Gastroesophageal sphincter (tissue), 4 donors: ENCODE measurements at regions not wholly inside any gene's neighbourhood (a gene's known extent, or its start where the extent isn't known, plus 50 kb on each side); places are given as distances from the start of the nearest gene placed in this dataset.
"Not testable (repeated sequence)": the region's sequence is repeated elsewhere in the genome, so short reads cannot be mapped to it uniquely, and the experiment has no call there.

Source experiments
- ATAC-seq: fragments of 150-250 bp; one replicate; pipeline ENCODE4 v1.9.1; 2016; ENCODE audit warnings: mild to moderate bottlenecking, moderate library complexity
- H3K27ac ChIP-seq, 4 donors: fragments of 200-600 bp; sonication (generic) in 3 of 4; 1 replicate in 3 of 4; 2 replicates in 1 of 4; pipeline ENCODE4 v1.5.1; 2016 to 2019
- H3K27me3 ChIP-seq: fragments of 200-600 bp; sonication (generic); one replicate; pipeline ENCODE4 v1.5.1; 2019
- H3K36me3 ChIP-seq, 2 donors: fragments of 200-600 bp; sonication (generic); one replicate each; pipeline ENCODE4 v1.5.1; 2019; ENCODE audit warnings: control low read depth in 1 of 2
- H3K4me1 ChIP-seq, 3 donors: fragments of 200-600 bp; sonication (generic); 1 replicate in 2 of 3; 2 replicates in 1 of 3; pipeline ENCODE4 v1.5.1; 2016 to 2019; ENCODE audit warnings: control low read depth in 2 of 3
- H3K4me3 ChIP-seq, 2 donors: fragments of 200-600 bp; sonication (generic); one replicate each; pipeline ENCODE4 v1.5.1; 2019; ENCODE audit warnings: mild to moderate bottlenecking in 1 of 2, moderate library complexity in 1 of 2
- H3K9me3 ChIP-seq, 3 donors: fragments of 200-600 bp; sonication (generic); one replicate each; pipeline ENCODE4 v1.5.1; 2017 to 2019; ENCODE audit warnings: control low read depth in 2 of 3
- EP300 ChIP-seq: sonication (generic); formaldehyde crosslinking; IDR thresholded peaks from one replicate; pipeline ENCODE4 v1.6.1; 2017; ENCODE audit warnings: antibody characterized with exemption, mild to moderate bottlenecking
- POLR2A ChIP-seq, 2 donors: fragments of 450-650 bp; IDR thresholded peaks; one replicate each; pipeline ENCODE4 v1.6.1; 2017; ENCODE audit warnings: antibody characterized with exemption in 2 of 2, mild to moderate bottlenecking in 2 of 2, moderate library complexity in 1 of 2
- POLR2AphosphoS5 ChIP-seq: sonication (generic); formaldehyde crosslinking; IDR thresholded peaks from one replicate; pipeline ENCODE4 v1.6.1; 2017; ENCODE audit warnings: antibody characterized with exemption
- WGBS, 2 donors: methylation state at CpG; one replicate each; pipeline ENCODE4 v1.1.5; 2018; ENCODE audit warnings: low coverage in 1 of 2; 5-methylcytosine and 5-hydroxymethylcytosine counted together
- TF ChIP-seq, protein P1 (sequence below), 4 experiments: fragments of 200-600 bp in 2 of 4; fragments of 450-650 bp in 2 of 4; sonication (generic) in 1 of 4; IDR thresholded peaks; one replicate each; pipeline ENCODE4 v1.5.1; 2017 to 2019; ENCODE audit warnings: antibody characterized with exemption in 4 of 4, mild to moderate bottlenecking in 2 of 4, moderate library complexity in 2 of 4

DNA sequence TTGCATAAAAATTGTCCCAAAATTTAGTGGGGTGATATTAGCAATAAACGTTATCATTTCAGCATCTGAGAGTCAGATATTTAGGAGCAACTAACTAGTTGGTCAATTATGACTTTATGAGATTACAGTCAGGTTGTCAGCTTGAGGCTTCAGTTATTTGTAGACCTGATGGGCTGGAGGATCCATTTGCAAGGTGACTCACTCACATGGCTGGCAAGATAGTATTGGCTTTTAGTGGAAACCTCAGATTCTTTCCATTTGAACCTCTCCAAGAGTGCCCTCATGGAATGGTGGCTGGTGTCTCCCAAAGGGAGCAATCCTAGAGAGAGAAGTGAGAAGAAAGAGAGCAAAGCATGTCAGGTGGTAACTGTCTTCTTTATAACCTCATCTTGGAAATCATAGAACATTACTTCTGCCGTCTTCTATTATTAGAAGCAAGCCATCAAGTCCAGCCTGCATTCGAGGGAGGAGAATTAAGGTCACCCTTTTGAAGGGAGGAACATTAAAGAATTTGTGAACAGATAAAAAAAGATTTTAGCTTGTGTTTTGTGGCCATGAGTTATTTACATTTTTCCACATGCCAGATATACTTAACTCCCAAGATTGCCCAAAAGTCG, 92.5 kb downstream of the HAUS1 start:
- WGBS, 2 donors, result 48 to 64% methylated on average over 3 to 4 of the region's 4 CpGs
- no peak for ATAC-seq

DNA sequence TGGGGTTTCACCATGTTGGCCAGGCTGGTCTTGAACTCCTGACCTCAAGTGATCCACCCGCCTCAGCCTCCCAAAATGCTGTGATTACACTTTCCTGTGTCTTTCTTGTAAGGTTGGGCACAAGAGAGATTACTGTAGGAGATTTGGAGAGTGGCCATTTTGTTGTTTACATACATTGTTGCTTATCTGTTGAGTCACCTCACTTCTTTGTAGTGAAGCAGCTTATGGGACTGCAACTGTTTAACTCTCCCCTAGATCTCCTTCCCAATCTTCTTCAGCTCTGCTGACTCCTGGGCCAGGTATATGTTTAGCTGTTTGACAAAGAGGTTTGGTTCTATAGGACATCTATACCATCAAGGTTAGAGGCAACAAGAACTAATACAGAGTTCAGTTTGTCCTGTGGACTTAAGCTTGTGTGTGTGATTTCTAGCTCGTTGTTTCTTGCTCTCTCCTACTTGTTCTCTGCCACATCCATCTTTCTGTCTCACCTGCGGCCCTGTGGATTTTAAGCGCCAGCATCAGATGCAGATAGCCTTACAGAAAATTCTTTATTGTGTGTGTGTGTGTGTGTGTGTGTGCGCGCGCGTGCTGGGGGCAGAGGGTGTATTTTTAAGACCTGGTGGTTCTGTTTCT, 95.4 kb downstream of the HAUS1 start:
- no peak for ATAC-seq

More for the DNA sequence above, 92.5 kb downstream of the HAUS1 start:
- TF ChIP-seq POLR2AphosphoS5 (no peak), POLR2A (IDR thresholded peaks at IDR 0.05) (no peak), EP300 (no peak)
- TF ChIP-seq, protein P1, sequence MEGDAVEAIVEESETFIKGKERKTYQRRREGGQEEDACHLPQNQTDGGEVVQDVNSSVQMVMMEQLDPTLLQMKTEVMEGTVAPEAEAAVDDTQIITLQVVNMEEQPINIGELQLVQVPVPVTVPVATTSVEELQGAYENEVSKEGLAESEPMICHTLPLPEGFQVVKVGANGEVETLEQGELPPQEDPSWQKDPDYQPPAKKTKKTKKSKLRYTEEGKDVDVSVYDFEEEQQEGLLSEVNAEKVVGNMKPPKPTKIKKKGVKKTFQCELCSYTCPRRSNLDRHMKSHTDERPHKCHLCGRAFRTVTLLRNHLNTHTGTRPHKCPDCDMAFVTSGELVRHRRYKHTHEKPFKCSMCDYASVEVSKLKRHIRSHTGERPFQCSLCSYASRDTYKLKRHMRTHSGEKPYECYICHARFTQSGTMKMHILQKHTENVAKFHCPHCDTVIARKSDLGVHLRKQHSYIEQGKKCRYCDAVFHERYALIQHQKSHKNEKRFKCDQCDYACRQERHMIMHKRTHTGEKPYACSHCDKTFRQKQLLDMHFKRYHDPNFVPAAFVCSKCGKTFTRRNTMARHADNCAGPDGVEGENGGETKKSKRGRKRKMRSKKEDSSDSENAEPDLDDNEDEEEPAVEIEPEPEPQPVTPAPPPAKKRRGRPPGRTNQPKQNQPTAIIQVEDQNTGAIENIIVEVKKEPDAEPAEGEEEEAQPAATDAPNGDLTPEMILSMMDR (IDR thresholded peaks at IDR 0.05), result no peak
- H3K4me3 ChIP-seq, result no peak overlapping the region
- H3K27ac ChIP-seq, result no peak overlapping the region
- H3K9me3 ChIP-seq, result no peaks in the 10 kb centered on the region
- H3K27me3 ChIP-seq, result no peaks in the 10 kb centered on the region
- peaks cover 0 to 4% of the 10 kb centered on the region in 2 donors for H3K36me3 ChIP-seq
- peaks cover 0 to 10% (median 0%) of the 10 kb centered on the region in 3 donors for H3K4me1 ChIP-seq

DNA sequence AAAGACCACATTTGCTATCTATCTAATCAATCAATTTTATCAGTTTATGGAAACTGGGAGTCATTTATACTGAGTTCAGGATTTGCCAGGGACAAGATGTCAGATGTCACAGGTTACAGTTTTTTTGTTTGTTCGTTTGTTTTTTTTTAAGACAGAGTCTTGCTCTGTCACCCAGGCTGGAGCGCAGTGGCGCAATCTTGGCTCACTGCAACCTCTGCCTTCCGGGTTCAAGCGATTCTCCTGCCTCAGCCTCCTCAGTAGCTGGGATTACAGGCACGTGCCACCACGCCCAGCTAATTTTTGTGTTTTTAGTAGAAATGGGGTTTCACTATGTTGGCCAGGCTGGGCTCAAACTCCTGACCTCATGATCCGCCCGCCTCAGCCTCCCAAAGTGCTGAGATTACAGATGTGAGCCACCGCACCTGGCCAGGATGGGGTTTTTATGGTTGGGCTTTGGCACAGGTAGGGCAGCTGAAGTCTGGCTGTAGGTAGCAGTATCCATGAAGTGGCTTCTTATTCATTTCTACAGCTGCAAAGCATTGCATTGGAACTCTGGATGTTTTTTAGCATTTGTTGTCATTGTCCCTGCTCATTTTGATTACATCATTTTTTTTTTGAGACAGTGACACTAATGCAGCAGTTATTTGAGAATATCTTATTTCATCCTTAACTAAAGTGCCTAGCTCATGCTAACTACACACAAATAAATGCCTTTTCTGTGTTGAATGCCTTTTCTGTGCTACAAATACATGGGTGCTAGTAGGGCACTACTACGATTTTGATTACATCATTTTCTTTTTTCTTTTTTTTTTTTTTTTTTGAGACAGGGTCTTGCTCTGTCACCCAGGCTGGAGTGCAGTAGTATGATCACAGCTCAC, 96.2 kb downstream of the HAUS1 start:
- WGBS, 2 donors, result 67 to 90% methylated on average over 1 to 8 of the region's 11 CpGs
- H3K4me1 ChIP-seq, result peaks cover 0 to 18% (median 0%) of the 10 kb centered on the region in 3 donors
- H3K27ac ChIP-seq, H3K27me3 ChIP-seq, ATAC-seq, H3K9me3 ChIP-seq, H3K36me3 ChIP-seq, H3K4me3 ChIP-seq: not testable (repeated sequence)

More for the DNA sequence above, 95.4 kb downstream of the HAUS1 start:
- whole genome bisulfite sequencing, 2 donors, result 79 to 83% methylated on average over 7 of the region's 8 CpGs
- Histone ChIP-seq H3K4me3 (no peak overlapping the region), H3K27me3 (no peaks in the 10 kb centered on the region), H3K36me3 (peaks cover 0 to 4% of the 10 kb centered on the region in 2 donors), H3K27ac (no peak overlapping the region), H3K9me3 (no peaks in the 10 kb centered on the region), H3K4me1 (peaks cover 0 to 17% (median 0%) of the 10 kb centered on the region in 3 donors)
- TF ChIP-seq, protein P1 (IDR thresholded peaks at IDR 0.05), result no peak
- TF ChIP-seq EP300, result no peak
- TF ChIP-seq POLR2A (IDR thresholded peaks at IDR 0.05), result no peak
- no peak for TF ChIP-seq POLR2AphosphoS5

DNA sequence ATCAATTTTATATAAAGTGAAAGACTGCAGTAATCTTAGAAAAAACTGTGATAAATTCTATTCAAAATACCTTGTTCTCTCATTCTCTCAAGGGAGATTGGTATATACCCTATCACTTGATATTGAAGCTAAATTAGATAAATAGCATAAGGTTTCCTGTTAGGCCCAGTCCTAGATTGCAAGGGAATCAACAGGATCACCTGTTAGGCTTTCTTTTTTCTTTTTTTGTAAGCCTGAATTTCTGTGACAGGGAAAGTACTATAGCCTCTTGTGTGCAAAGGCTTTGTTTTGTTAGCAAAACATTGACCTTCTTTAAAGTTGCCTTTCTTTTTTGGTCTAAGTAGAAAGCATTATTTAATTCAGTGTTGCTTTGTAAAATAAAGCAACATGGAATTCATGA, 100.0 kb downstream of the HAUS1 start:
- H3K27me3 ChIP-seq, result no peaks in the 10 kb centered on the region
- no peaks in the 10 kb centered on the region for H3K36me3 ChIP-seq
- H3K4me3 ChIP-seq, result no peak overlapping the region
- no peak for ATAC-seq
- H3K27ac ChIP-seq, result no peak overlapping the region
- no peaks in the 10 kb centered on the region for H3K9me3 ChIP-seq
- TF ChIP-seq EP300 (no peak), POLR2A (IDR thresholded peaks at IDR 0.05) (no peak), POLR2AphosphoS5 (no peak)
- TF ChIP-seq, protein P1 (IDR thresholded peaks at IDR 0.05), result no peak
- H3K4me1 ChIP-seq, result peaks cover 0 to 18% (median 0%) of the 10 kb centered on the region in 3 donors

DNA sequence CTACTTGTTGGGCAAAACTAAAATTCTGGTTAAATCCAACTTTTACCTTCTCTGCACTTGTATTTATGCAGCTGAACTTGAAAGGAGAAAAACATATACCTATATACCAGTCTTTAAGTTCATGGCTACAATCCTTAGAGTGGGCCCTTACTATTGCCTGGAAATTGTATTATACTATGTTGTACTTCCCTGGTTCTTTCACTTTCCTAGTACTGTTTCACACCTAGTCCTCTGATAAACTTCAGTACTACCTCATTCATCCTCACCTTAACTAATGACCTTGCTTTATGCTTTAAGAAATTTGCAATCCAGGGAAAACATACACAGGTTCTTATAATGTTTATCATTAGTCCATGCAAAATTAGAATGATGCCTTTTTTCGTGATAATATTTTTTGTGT, 103.8 kb downstream of the HAUS1 start:
- H3K36me3 ChIP-seq, result no peaks in the 10 kb centered on the region
- no peaks in the 10 kb centered on the region for H3K9me3 ChIP-seq
- 0 to 56% methylated on average over 1 of the region's 1 CpG for WGBS, 2 donors
- no peak overlapping the region for H3K4me3 ChIP-seq
- no peaks in the 10 kb centered on the region for H3K27me3 ChIP-seq
- no peak overlapping the region for H3K27ac ChIP-seq
- peaks cover 0 to 16% (median 0%) of the 10 kb centered on the region in 3 donors for H3K4me1 ChIP-seq
- ATAC-seq, result no peak
- no peak for TF ChIP-seq POLR2AphosphoS5
- TF ChIP-seq, protein P1 (IDR thresholded peaks at IDR 0.05), result no peak
- TF ChIP-seq EP300, result no peak
- no peak for TF ChIP-seq POLR2A (IDR thresholded peaks at IDR 0.05)
